Panc1 (cell line): ENCODE measurements at regions not wholly inside any gene's neighbourhood (a gene's known extent, or its start where the extent isn't known, plus 50 kb on each side); places are given as distances from the start of the nearest gene placed in this dataset.

ENCODE experiments used
- POLR2AphosphoS5 ChIP-seq: IDR thresholded peaks from 2 replicates; pipeline ENCODE4 v1.6.1; 2012; ENCODE audit warnings: mild to moderate bottlenecking, low read depth, low read length, moderate library complexity
- TF ChIP-seq, protein P1 (sequence below): fragments of 450-650 bp; IDR thresholded peaks from 2 replicates; pipeline ENCODE4 v1.5.1; 2017; ENCODE audit warnings: mild to moderate bottlenecking

DNA sequence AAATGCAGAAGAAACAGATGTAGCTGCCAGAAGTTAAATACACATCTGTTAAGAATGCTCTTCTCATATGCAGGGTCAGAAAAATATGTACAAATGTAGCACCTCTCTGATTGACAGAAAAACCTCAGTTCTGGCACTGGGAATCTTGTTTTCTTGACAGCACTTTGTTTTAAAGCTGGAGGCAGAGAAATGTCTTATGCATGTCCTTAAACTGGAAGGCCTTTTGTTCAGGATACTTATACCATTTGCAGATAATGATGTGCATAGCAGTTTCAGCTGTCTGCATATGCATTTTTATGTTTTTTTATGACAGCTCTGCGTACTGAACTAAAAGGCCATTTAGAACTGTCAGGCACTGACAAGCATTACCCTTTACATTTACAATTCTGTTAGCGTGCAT is 567.9 kb downstream of the EBF1 start:
- TF ChIP-seq POLR2AphosphoS5, result no peak
- TF ChIP-seq, protein P1, sequence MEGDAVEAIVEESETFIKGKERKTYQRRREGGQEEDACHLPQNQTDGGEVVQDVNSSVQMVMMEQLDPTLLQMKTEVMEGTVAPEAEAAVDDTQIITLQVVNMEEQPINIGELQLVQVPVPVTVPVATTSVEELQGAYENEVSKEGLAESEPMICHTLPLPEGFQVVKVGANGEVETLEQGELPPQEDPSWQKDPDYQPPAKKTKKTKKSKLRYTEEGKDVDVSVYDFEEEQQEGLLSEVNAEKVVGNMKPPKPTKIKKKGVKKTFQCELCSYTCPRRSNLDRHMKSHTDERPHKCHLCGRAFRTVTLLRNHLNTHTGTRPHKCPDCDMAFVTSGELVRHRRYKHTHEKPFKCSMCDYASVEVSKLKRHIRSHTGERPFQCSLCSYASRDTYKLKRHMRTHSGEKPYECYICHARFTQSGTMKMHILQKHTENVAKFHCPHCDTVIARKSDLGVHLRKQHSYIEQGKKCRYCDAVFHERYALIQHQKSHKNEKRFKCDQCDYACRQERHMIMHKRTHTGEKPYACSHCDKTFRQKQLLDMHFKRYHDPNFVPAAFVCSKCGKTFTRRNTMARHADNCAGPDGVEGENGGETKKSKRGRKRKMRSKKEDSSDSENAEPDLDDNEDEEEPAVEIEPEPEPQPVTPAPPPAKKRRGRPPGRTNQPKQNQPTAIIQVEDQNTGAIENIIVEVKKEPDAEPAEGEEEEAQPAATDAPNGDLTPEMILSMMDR, result no peak
